Muscle of leg (tissue), 3 donors: ENCODE measurements at regions not wholly inside any gene's neighbourhood (a gene's known extent, or its start where the extent isn't known, plus 50 kb on each side); places are given as distances from the start of the nearest gene placed in this dataset.
"Not testable (repeated sequence)": the region's sequence is repeated elsewhere in the genome, so short reads cannot be mapped to it uniquely, and the experiment has no call there.

ENCODE experiments used
- DNase-seq: peaks from one replicate; pipeline ENCODE4 v3.0.0; 2013
- H3K27ac ChIP-seq: one replicate; pipeline ENCODE4 v1.5.1; 2013; ENCODE audit warnings: mild to moderate bottlenecking, low read length, control low read depth
- H3K27me3 ChIP-seq: one replicate; pipeline ENCODE4 v1.6.1; 2013; ENCODE audit warnings: low read length; ENCODE audit not compliant: control insufficient read depth, insufficient read depth
- H3K36me3 ChIP-seq: one replicate; pipeline ENCODE4 v1.6.1; 2013; ENCODE audit warnings: low read length; ENCODE audit not compliant: control insufficient read depth, insufficient read depth
- H3K4me1 ChIP-seq: one replicate; pipeline ENCODE4 v1.6.1; 2013; ENCODE audit warnings: low read length; ENCODE audit not compliant: control insufficient read depth, insufficient read depth
- H3K4me3 ChIP-seq: one replicate; pipeline ENCODE4 v1.5.1; 2013; ENCODE audit warnings: low read length, control low read depth
- H3K9me3 ChIP-seq: replicated peaks from 2 replicates; pipeline ENCODE4 v1.6.1; 2013; ENCODE audit warnings: low read depth, low read length; ENCODE audit not compliant: control insufficient read depth
- WGBS: methylation state at CpG from one replicate; pipeline ENCODE4 v1.1.5; 2013; ENCODE audit warnings: missing lambda C conversion rate; ENCODE audit not compliant: insufficient coverage; 5-methylcytosine and 5-hydroxymethylcytosine counted together

- not testable (repeated sequence) for H3K9me3 ChIP-seq, DNase-seq, H3K4me1 ChIP-seq, H3K27me3 ChIP-seq, H3K36me3 ChIP-seq, H3K4me3 ChIP-seq, H3K27ac ChIP-seq
Measured at GRCh38 chr4:22627851-22628250, 64.9 kb upstream of the GBA3 start.

- 62% methylated on average over 3 of the region's 11 CpGs for WGBS
- H3K9me3 ChIP-seq, DNase-seq, H3K4me3 ChIP-seq, H3K36me3 ChIP-seq, H3K27me3 ChIP-seq, H3K4me1 ChIP-seq, H3K27ac ChIP-seq: not testable (repeated sequence)
Measured at GRCh38 chr4:22630161-22630975, 62.4 kb upstream of the GBA3 start.

GRCh38 chr4:22631167-22631566 is 61.6 kb upstream of the GBA3 start:
- WGBS, result 100% methylated on average over 1 of the region's 5 CpGs
- not testable (repeated sequence) for H3K36me3 ChIP-seq, DNase-seq, H3K4me3 ChIP-seq, H3K9me3 ChIP-seq, H3K4me1 ChIP-seq, H3K27ac ChIP-seq, H3K27me3 ChIP-seq

GRCh38 chr4:22634541-22635181 is 58.1 kb upstream of the GBA3 start:
- H3K27me3 ChIP-seq, result no peaks in the 10 kb centered on the region
- no peaks in the 10 kb centered on the region for H3K4me1 ChIP-seq
- DNase-seq, result no peak
- no peaks in the 10 kb centered on the region for H3K9me3 ChIP-seq
- H3K27ac ChIP-seq, result no peak overlapping the region
- H3K36me3 ChIP-seq, result no peaks in the 10 kb centered on the region
- WGBS, result 87% methylated on average over 65 of the region's 69 CpGs
- no peak overlapping the region for H3K4me3 ChIP-seq

- not testable (repeated sequence) for H3K36me3 ChIP-seq, H3K4me1 ChIP-seq, H3K4me3 ChIP-seq, H3K9me3 ChIP-seq, H3K27me3 ChIP-seq, DNase-seq, H3K27ac ChIP-seq
- 76% methylated on average over 3 of the region's 4 CpGs for WGBS
Measured at GRCh38 chr4:22635182-22635549, 57.6 kb upstream of the GBA3 start.

- H3K4me1 ChIP-seq, result no peaks in the 10 kb centered on the region
- H3K27ac ChIP-seq, result no peak overlapping the region
- H3K27me3 ChIP-seq, result no peaks in the 10 kb centered on the region
- no peak for DNase-seq
- peaks cover 6% of the 10 kb centered on the region for H3K9me3 ChIP-seq
- no peak overlapping the region for H3K4me3 ChIP-seq
- H3K36me3 ChIP-seq, result no peaks in the 10 kb centered on the region
- no CpG with 5 or more reads among the region's 5 CpGs for WGBS
Measured at GRCh38 chr4:22635692-22636091, 57.0 kb upstream of the GBA3 start.

- no peak for DNase-seq
- Histone ChIP-seq H3K27ac (no peak overlapping the region), H3K4me1 (no peaks in the 10 kb centered on the region), H3K9me3 (peaks cover 6% of the 10 kb centered on the region), H3K4me3 (no peak overlapping the region), H3K27me3 (no peaks in the 10 kb centered on the region), H3K36me3 (no peaks in the 10 kb centered on the region)
- WGBS, result 69% methylated on average over 4 of the region's 4 CpGs
Measured at GRCh38 chr4:22637306-22637705, 55.4 kb upstream of the GBA3 start.
